ENCODE measurements at regions not wholly inside any gene's neighbourhood (a gene's known extent, or its start where the extent isn't known, plus 50 kb on each side); places are given as distances from the start of the nearest gene placed in this dataset.

- in situ Hi-C loops (cut with MboI; ENCODE audit: low pct_ligation_motif_present in 1 of 4, low pct_unique_long_range_greater_than_20kb in 1 of 4, low sequenced_read_pairs in 3 of 4): no loop called here
- TF ChIP-seq POLR2AphosphoS5 (IDR thresholded peaks at IDR 0.05) (no peak), CTCF (IDR thresholded peaks at IDR 0.05) (no peak), EP300 (IDR thresholded peaks at IDR 0.05; ENCODE audit: low read depth) (no peak), POLR2A (IDR thresholded peaks at IDR 0.05) (no peak)
- Histone ChIP-seq H3K4me3 (no peak overlapping the region), H3K27me3 (no peaks in the 10 kb centered on the region), H3K4me1 (peaks cover 0 to 12% (median 0%) of the 10 kb centered on the region in 4 donors), H3K9me3 (peaks cover 0 to 13% of the 10 kb centered on the region in 2 donors), H3K36me3 (no peaks in the 10 kb centered on the region), H3K27ac (no peak overlapping the region)
- WGBS, 2 donors (ENCODE audit: low coverage in 1 of 2): 84% methylated on average over 5 of the region's 5 CpGs; no CpG with 5 or more reads in 1 of the 2 donors
- DNase-seq: no peak
- intact Hi-C loops (cut with DNase I; ENCODE audit: low total_unique reads): no loop called here
Observed at GRCh38 chr6:78808933-78809332, 58.4 kb upstream of the IRAK1BP1 start.

GRCh38 chr6:78810146-78810545, 57.2 kb upstream of the IRAK1BP1 start:
- WGBS, 2 donors (ENCODE audit: low coverage in 1 of 2): 0 to 9% methylated on average over 1 of the region's 1 CpG
- intact Hi-C loops (cut with DNase I; ENCODE audit: low total_unique reads) (no loop called here), in situ Hi-C loops (cut with MboI; ENCODE audit: low pct_ligation_motif_present in 1 of 4, low pct_unique_long_range_greater_than_20kb in 1 of 4, low sequenced_read_pairs in 3 of 4) (no loop called here)
- Histone ChIP-seq H3K27me3 (no peaks in the 10 kb centered on the region), H3K4me3 (no peak overlapping the region), H3K27ac (no peak overlapping the region), H3K4me1 (peaks cover 0 to 12% (median 0%) of the 10 kb centered on the region in 4 donors), H3K9me3 (peaks cover 0 to 6% of the 10 kb centered on the region in 2 donors), H3K36me3 (no peaks in the 10 kb centered on the region)
- DNase-seq: peak; percentile 15
- TF ChIP-seq POLR2A (IDR thresholded peaks at IDR 0.05) (no peak), CTCF (IDR thresholded peaks at IDR 0.05) (peak; percentile 26 to 51 (median 42))

DNA sequence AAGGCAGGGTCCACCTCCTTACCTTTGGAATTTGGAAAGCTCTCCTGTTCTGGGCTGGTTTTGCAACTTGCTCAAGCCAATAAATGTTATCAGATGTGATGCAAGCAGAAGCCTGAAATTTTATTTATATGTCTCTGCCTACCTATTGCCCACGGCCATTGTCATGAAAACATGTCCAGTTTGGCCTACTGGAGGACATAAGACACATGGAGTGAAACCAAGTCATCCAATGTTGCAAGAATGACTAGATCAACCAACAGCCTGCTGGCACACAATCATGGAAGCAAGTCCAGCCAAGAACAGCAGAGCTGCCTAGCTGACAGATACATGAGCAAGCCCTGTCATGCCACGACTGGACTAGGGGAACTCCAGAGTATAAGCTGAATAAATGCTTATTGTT, 56.7 kb upstream of the IRAK1BP1 start:
- H3K36me3 ChIP-seq: no peaks in the 10 kb centered on the region
- no peaks in the 10 kb centered on the region for H3K27me3 ChIP-seq
- DNase-seq: no peak
- peaks cover 0 to 4% of the 10 kb centered on the region in 2 donors for H3K9me3 ChIP-seq
- WGBS, 2 donors (ENCODE audit: low coverage in 1 of 2): 13 to 26% methylated on average over 2 of the region's 2 CpGs
- no peak overlapping the region for H3K27ac ChIP-seq
- H3K4me1 ChIP-seq: peaks cover 0 to 12% (median 0%) of the 10 kb centered on the region in 4 donors
- in situ Hi-C loops (cut with MboI; ENCODE audit: low pct_ligation_motif_present in 1 of 4, low pct_unique_long_range_greater_than_20kb in 1 of 4, low sequenced_read_pairs in 3 of 4): no loop called here
- intact Hi-C loops (cut with DNase I; ENCODE audit: low total_unique reads): no loop called here
- TF ChIP-seq POLR2AphosphoS5 (IDR thresholded peaks at IDR 0.05) (no peak), EP300 (IDR thresholded peaks at IDR 0.05; ENCODE audit: low read depth) (no peak), CTCF (IDR thresholded peaks at IDR 0.05) (no peak), POLR2A (IDR thresholded peaks at IDR 0.05) (no peak)
- no peak overlapping the region for H3K4me3 ChIP-seq

Data from transverse colon (tissue), 4 donors.